GM08714 (cell line): ENCODE measurements at regions not wholly inside any gene's neighbourhood (a gene's known extent, or its start where the extent isn't known, plus 50 kb on each side); places are given as distances from the start of the nearest gene placed in this dataset.

Source experiments
- H3K4me3 ChIP-seq: fragments of 200-500 bp; sonication (Bioruptor generic); 2 replicates; pipeline ENCODE4 v1.5.1; 2014; ENCODE audit warnings: mild to moderate bottlenecking, low read length, inconsistent platforms
- ZNF274 ChIP-seq: IDR thresholded peaks from 2 replicates; pipeline ENCODE4 v1.6.1; 2012; ENCODE audit warnings: mild to moderate bottlenecking, low read depth, low read length

DNA sequence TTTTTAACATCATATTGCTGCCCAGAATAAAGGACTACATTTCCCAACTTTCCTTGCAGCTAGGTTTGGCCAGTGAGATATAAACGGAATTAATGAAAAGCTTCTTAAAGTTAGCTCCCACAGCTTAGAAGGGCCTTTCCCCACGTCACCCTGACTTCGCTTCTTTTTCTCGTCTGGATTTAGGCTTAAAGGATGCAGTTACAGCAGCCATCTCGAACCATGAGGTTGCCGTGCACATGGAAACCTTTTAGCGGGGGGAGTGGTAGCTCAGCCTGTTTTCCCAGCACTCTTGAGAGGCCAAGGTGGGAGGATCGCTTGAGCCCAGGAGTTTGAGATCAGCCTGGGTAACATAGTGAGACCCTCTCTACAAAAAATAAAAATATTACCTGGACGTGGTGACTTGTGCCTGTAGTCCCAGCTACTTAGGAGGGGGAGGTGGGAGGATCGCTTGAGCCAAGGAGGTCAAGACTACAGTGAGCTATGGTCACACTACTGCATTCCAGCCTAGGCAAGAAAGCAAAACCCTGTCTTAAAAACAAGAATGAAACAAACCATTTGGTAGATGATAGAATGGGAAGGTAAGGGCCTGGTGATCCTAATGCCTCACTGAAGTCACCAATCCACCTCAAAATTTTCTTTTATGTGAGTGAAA is 64.3 kb upstream of the C1GALT1 start:
- no peak overlapping the region for H3K4me3 ChIP-seq
- TF ChIP-seq ZNF274: no peak

DNA sequence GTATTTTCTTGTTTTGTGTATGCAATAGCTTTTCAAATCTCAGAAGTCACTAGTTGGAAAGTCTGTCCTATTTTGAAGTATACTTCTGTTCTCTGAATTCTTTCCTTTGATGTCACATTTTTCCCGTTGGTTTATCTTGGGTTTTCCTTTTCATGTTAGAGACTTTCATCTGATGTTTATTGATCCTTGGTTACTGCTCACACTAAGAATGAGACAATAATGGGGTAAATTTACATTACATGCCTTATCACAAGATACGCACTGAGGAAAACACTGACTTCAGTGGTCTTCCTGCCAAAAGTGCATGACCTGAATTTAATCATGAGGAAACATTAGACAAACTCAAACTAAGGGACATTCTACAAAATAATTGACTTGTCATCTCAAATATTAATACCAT is 63.5 kb upstream of the C1GALT1 start:
- H3K4me3 ChIP-seq: no peak overlapping the region
- no peak for TF ChIP-seq ZNF274

DNA sequence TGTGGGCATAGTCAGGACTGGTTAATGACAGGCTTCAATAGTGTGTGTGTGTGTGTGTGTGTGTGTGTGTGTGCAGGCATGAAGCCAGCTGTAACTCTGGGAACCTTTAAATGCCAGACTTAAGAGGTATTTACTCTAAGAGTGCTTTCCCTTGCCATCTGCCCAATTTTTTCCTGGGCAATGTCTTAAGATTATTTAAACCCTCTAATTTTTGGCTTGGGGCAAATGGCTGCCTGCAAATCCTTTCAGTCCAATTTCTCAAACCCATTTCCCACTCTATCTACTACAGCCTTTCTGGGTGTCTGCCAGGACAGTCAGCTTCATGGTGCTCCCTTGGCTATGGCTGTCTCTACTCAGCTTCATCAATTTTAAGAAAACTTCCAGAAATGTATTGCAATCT is 62.6 kb upstream of the C1GALT1 start:
- H3K4me3 ChIP-seq: no peak overlapping the region
- TF ChIP-seq ZNF274: no peak

DNA sequence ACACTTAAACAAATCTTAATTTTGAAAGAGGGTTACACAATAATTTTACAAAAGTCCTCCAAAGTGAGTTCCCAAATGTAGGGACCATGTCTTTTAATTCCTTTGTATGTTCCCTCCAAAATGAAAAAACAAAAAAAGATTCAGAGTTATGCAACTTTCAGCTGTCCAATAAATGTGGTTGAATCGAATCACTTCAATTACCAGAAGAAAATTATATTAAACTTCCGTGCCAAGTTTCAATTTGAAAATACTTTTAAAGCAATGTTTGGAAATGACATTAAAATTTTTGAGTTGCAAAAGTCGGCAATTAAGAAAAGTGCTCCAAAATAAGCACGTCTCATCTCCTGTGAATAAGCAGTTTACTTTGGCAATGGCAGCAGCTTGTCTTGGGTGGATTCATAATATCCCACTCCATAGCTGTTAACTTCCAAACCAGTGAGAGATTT is 60.3 kb upstream of the C1GALT1 start:
- no peak overlapping the region for H3K4me3 ChIP-seq
- TF ChIP-seq ZNF274: no peak

DNA sequence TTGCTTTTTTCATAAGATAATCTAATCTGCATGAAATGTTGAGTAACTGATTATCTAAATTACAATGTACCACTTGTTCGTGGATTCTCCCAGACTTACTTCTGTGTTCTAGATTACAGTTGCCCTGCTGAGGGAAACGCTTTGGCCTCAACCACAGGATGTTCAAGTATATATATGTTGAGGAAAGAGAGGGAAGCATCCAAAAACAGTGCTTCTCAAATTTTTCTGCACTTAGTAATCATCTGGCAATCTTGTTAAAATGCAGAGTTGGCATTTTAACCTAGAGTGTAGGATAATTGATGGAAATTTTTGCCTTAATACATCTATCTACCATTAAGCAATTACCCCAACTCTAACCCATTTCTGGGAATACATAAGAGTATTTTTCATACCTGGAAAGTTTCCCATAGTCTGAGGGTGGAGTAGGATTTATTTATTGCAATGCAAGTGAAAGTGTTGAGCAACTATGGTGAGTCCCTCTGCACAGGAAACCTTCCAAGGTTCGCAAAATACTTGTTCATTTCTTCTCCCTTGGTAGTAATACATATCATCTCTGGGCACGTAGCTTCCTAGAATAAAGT is 59.6 kb upstream of the C1GALT1 start:
- H3K4me3 ChIP-seq: no peak overlapping the region
- TF ChIP-seq ZNF274: no peak

DNA sequence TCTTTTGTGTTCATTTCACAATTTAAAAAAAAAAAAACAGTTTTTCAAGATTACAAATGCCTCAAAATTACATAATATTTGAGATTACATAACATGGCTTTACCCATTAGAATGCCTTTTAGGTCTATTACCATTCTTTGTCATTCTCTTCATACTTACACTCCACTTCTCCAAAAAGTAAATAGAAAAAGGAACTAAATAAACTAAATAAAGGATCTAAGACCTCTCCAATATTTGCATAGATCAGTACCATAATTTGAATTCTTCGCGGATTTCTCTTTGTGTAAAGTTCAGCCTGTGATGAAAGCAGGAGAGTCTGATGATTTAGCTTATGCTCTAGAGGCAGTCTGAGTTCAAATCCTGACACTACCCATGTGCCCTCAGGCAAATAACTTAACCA is 56.4 kb upstream of the C1GALT1 start:
- no peak overlapping the region for H3K4me3 ChIP-seq
- no peak for TF ChIP-seq ZNF274

DNA sequence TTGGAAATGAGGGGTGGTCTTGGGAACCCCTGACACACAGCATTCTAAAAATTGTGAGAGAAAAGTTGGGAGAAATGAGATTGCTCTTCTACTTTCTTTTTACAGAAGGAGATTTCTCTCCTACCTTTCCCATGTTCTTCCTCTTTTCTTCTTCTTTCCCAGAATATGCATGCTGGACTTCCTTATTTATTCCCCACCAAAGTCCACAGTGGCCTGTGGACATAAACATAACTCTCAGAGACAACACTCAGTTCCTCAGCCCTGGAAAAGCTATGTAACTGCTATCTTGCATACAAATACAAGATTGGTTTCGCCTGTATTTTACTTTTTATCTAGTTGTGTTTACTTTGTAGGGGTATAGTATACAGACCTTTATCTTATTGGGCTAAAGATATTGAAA is 54.6 kb upstream of the C1GALT1 start:
- no peak for TF ChIP-seq ZNF274
- H3K4me3 ChIP-seq: no peak overlapping the region

DNA sequence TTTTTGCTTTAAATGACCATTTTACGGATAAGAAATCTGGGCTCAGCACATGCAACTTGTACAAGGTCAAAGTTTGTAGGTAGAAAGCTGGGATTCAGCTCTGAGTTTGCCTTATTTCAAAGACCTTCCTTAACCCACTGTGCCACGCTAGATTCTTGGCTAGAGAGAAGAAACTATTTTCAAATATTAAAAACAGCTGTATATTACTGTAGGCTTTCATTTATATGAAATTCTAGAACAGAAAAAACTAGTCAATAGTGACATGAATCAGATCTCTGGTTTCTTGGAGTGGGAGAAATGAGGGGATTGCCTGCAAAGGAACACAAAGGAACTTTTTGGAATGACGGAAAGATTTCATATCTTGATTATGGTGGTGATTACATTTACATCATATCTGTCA is 53.0 kb upstream of the C1GALT1 start:
- TF ChIP-seq ZNF274: no peak
- no peak overlapping the region for H3K4me3 ChIP-seq

DNA sequence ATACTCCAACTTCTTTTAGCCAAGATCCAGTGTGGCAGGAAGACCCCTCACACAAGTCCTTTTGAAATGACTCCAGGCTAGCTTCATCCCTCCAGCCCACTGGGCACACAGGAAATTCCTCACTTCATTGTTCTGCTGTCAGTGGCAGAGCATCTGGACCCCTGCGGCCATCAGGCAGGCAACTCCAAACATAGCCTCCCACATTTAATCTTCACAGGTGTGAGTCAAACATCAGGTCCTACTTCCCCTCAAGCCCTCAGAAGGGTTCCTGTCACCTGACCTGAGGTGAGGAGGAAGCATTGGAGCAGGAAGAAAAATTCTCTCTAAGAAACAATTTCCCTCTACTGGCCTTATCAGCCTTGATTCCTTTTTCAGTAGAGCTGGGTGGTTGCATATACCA is 51.1 kb upstream of the C1GALT1 start:
- no peak for TF ChIP-seq ZNF274
- no peak overlapping the region for H3K4me3 ChIP-seq
